SK-N-SH treated with all-trans-retinoic acid at 6 μM for 48 hours (cell line): ENCODE measurements at regions not wholly inside any gene's neighbourhood (a gene's known extent, or its start where the extent isn't known, plus 50 kb on each side); places are given as distances from the start of the nearest gene placed in this dataset.

Experiments used
- ARNTL ChIP-seq: fragments of 450-650 bp; formaldehyde crosslinking; IDR thresholded peaks from 2 replicates; pipeline ENCODE4 v1.5.0; 2020; ENCODE audit warnings: low read depth, mild to moderate bottlenecking, moderate library complexity, borderline replicate concordance
- BACH2 ChIP-seq: fragments of 250-450 bp; sonication (Bioruptor Pico); IDR thresholded peaks from 2 replicates; pipeline ENCODE4 v1.9.0; 2021; ENCODE audit warnings: mild to moderate bottlenecking, borderline replicate concordance
- CSDC2 ChIP-seq: fragments of 250-450 bp; sonication (Bioruptor Pico); IDR thresholded peaks from 2 replicates; pipeline ENCODE4 v1.5.0; 2020; ENCODE audit warnings: mild to moderate bottlenecking, moderate library complexity
- CSRNP3 ChIP-seq: fragments of 250-450 bp; sonication (Bioruptor Pico); IDR thresholded peaks from 2 replicates; pipeline ENCODE4 v1.5.1; 2021; ENCODE audit warnings: mild to moderate bottlenecking, moderate library complexity
- ESRRG ChIP-seq: fragments of 250-450 bp; sonication (Bioruptor Pico); IDR thresholded peaks from 2 replicates; pipeline ENCODE4 v1.6.1; 2021; ENCODE audit warnings: mild to moderate bottlenecking
- GLIS3 ChIP-seq: fragments of 250-450 bp; sonication (Bioruptor Pico); IDR thresholded peaks from 2 replicates; pipeline ENCODE4 v1.5.0; 2020; ENCODE audit warnings: mild to moderate bottlenecking, moderate library complexity
- ISL1 ChIP-seq: fragments of 250-450 bp; sonication (Bioruptor Pico); IDR thresholded peaks from 2 replicates; pipeline ENCODE4 v2.1.2; 2022; ENCODE audit warnings: mild to moderate bottlenecking, moderate library complexity
- ZNF565 ChIP-seq: fragments of 450-650 bp; formaldehyde crosslinking; conservative IDR thresholded peaks from 2 replicates; pipeline ENCODE4 v1.5.0; 2020; ENCODE audit warnings: low read depth, mild to moderate bottlenecking, moderate library complexity
- ZNF70 ChIP-seq: fragments of 450-650 bp; formaldehyde crosslinking; IDR thresholded peaks from 2 replicates; pipeline ENCODE4 v1.5.0; 2020; ENCODE audit warnings: mild to moderate bottlenecking, moderate library complexity

- TF ChIP-seq CSRNP3 (CRISPR knock-in tag): no peak
- no peak for TF ChIP-seq ISL1
- TF ChIP-seq ZNF565 (CRISPR knock-in tag): no peak
- no peak for TF ChIP-seq CSDC2 (CRISPR knock-in tag)
- TF ChIP-seq GLIS3 (CRISPR knock-in tag): no peak
- no peak for TF ChIP-seq ESRRG (CRISPR knock-in tag)
- no peak for TF ChIP-seq ZNF70
- no peak for TF ChIP-seq BACH2 (CRISPR knock-in tag)
- TF ChIP-seq ARNTL: no peak
These were observed 215.6 kb upstream of the WSB1 start for GRCh38 chr17:27078296-27078695.
